Peyer's patch (tissue), 4 donors: ENCODE measurements at regions not wholly inside any gene's neighbourhood (a gene's known extent, or its start where the extent isn't known, plus 50 kb on each side); places are given as distances from the start of the nearest gene placed in this dataset.

Experiments used
- DNase-seq, 3 donors: peaks; one replicate each; pipeline ENCODE4 v3.0.0-alpha.2; 2017 to 2019
- H3K27ac ChIP-seq, 4 donors: fragments of 200-600 bp; sonication (generic); one replicate each; pipeline ENCODE4 v1.5.1; 2016 to 2019
- H3K27me3 ChIP-seq, 2 donors: fragments of 200-600 bp; sonication (generic); one replicate each; pipeline ENCODE4 v1.5.1; 2019
- H3K36me3 ChIP-seq, 3 donors: fragments of 200-600 bp; sonication (generic); one replicate each; pipeline ENCODE4 v1.5.1; 2016 to 2019
- H3K4me1 ChIP-seq, 4 donors: fragments of 200-600 bp; sonication (generic); one replicate each; pipeline ENCODE4 v1.5.1; 2016 to 2019
- H3K4me3 ChIP-seq, 4 donors: fragments of 200-600 bp; sonication (generic); 1 replicate in 3 of 4; 2 replicates in 1 of 4; pipeline ENCODE4 v1.5.1; 2016 to 2019; ENCODE audit warnings: mild to moderate bottlenecking in 1 of 4
- H3K9me3 ChIP-seq, 4 donors: fragments of 200-600 bp; sonication (generic); one replicate each; pipeline ENCODE4 v1.5.1; 2016 to 2019; ENCODE audit warnings: mild to moderate bottlenecking in 1 of 4
- CTCF ChIP-seq, 6 experiments: fragments of 450-650 bp in 4 of 6; fragments of 200-600 bp in 2 of 6; sonication (generic) in 1 of 6; IDR thresholded peaks; one replicate each; pipeline ENCODE4 v1.5.1; 2017 to 2019; ENCODE audit warnings: antibody characterized with exemption in 6 of 6, mild to moderate bottlenecking in 3 of 6, moderate library complexity in 1 of 6
- POLR2A ChIP-seq, 2 donors: fragments of 450-650 bp; IDR thresholded peaks; one replicate each; pipeline ENCODE4 v1.5.1; 2017; ENCODE audit warnings: antibody characterized with exemption in 2 of 2, mild to moderate bottlenecking in 2 of 2, moderate library complexity in 2 of 2

GRCh38 chr16:77030600-77030999, 160.4 kb upstream of the MON1B start:
- no peaks in the 10 kb centered on the region for H3K36me3 ChIP-seq
- H3K4me3 ChIP-seq, result no peak overlapping the region
- TF ChIP-seq CTCF (IDR thresholded peaks at IDR 0.05), result no peak
- TF ChIP-seq POLR2A (IDR thresholded peaks at IDR 0.05), result no peak
- no peaks in the 10 kb centered on the region for H3K9me3 ChIP-seq
- H3K27ac ChIP-seq, result no peak overlapping the region
- DNase-seq, result no peak
- no peaks in the 10 kb centered on the region for H3K4me1 ChIP-seq
- H3K27me3 ChIP-seq, result no peaks in the 10 kb centered on the region

DNA sequence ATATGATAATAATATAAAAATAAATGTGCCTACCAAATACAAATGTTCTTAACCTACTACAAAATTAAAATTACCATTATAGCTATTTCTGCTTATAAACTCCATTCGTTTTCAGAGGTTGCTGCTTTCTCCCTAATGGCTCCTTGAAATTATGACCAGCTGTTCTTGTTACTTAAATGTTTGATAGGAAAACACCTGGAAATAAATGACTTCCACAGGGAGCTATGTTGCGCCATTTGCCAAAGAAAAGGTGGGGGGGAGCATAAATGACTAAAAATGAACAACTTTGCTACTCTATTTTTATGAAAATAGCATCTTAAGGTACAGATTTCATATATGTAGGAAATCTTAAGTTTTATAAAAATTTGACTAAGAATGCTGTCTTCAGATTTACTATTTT, 157.5 kb upstream of the MON1B start:
- TF ChIP-seq CTCF (IDR thresholded peaks at IDR 0.05), result no peak
- no peak for TF ChIP-seq POLR2A (IDR thresholded peaks at IDR 0.05)

DNA sequence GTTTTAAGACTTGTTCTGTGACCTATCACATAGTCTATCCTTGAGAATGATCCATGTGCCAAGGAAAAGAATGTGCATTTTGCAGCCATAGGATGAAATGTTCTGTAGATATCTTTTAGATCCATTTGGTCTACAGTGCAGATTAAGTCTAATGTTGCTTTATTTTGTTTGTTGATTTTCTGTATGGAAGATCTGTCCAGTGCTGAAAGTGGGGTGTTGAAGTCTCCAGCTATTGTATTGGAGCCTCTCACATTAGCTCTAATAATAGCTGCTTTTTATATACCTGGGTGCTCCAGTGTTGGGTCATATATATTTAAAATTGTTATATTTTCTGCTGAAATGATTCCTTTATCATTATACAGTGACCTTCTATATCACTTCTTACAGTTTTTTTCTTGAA, 155.6 kb upstream of the MON1B start:
- no peak overlapping the region for H3K27ac ChIP-seq
- no peak for DNase-seq
- no peak overlapping the region for H3K4me3 ChIP-seq
- H3K4me1 ChIP-seq, result no peaks in the 10 kb centered on the region
- H3K9me3 ChIP-seq, result no peaks in the 10 kb centered on the region
- H3K27me3 ChIP-seq, result no peaks in the 10 kb centered on the region
- no peaks in the 10 kb centered on the region for H3K36me3 ChIP-seq
- no peak for TF ChIP-seq POLR2A (IDR thresholded peaks at IDR 0.05)

More for the DNA sequence above, 157.5 kb upstream of the MON1B start:
- Histone ChIP-seq H3K4me3 (no peak overlapping the region), H3K9me3 (no peaks in the 10 kb centered on the region), H3K27me3 (no peaks in the 10 kb centered on the region), H3K36me3 (no peaks in the 10 kb centered on the region), H3K4me1 (no peaks in the 10 kb centered on the region), H3K27ac (no peak overlapping the region)
- no peak for DNase-seq

GRCh38 chr16:77037696-77038347, 153.2 kb upstream of the MON1B start:
- Histone ChIP-seq H3K36me3 (no peaks in the 10 kb centered on the region), H3K27me3 (no peaks in the 10 kb centered on the region), H3K4me1 (no peaks in the 10 kb centered on the region), H3K4me3 (no peak overlapping the region), H3K9me3 (no peaks in the 10 kb centered on the region), H3K27ac (no peak overlapping the region)
- no peak for DNase-seq
- no peak for TF ChIP-seq CTCF (IDR thresholded peaks at IDR 0.05)
- no peak for TF ChIP-seq POLR2A (IDR thresholded peaks at IDR 0.05)

- H3K27ac ChIP-seq, result no peak overlapping the region
- H3K4me3 ChIP-seq, result no peak overlapping the region
- TF ChIP-seq CTCF (IDR thresholded peaks at IDR 0.05), result no peak
- no peak for TF ChIP-seq POLR2A (IDR thresholded peaks at IDR 0.05)
- DNase-seq, result no peak
- H3K36me3 ChIP-seq, result no peaks in the 10 kb centered on the region
- no peaks in the 10 kb centered on the region for H3K9me3 ChIP-seq
- no peaks in the 10 kb centered on the region for H3K4me1 ChIP-seq
- no peaks in the 10 kb centered on the region for H3K27me3 ChIP-seq
Observed at GRCh38 chr16:77041468-77041867, 149.5 kb upstream of the MON1B start.

GRCh38 chr16:77043076-77043475, 147.9 kb upstream of the MON1B start:
- Histone ChIP-seq H3K27me3 (no peaks in the 10 kb centered on the region), H3K36me3 (no peaks in the 10 kb centered on the region), H3K4me1 (no peaks in the 10 kb centered on the region), H3K4me3 (no peak overlapping the region), H3K27ac (no peak overlapping the region), H3K9me3 (no peaks in the 10 kb centered on the region)
- TF ChIP-seq CTCF (IDR thresholded peaks at IDR 0.05) (no peak), POLR2A (IDR thresholded peaks at IDR 0.05) (no peak)
- no peak for DNase-seq
